K562 (cell line): ENCODE measurements at regions not wholly inside any gene's neighbourhood (a gene's known extent, or its start where the extent isn't known, plus 50 kb on each side); places are given as distances from the start of the nearest gene placed in this dataset.

Experiments
- ATAC-seq: fragments of 200-7000 bp; cut with Tn5 transposase; 3 replicates; pipeline ENCODE4 v1.9.1; 2020; ENCODE audit warnings: moderate library complexity
- BruUV-seq: library from RNA; stranded (reverse); fragments of 400-500 nt; replicated peaks from 2 replicates; lab custom pipeline; 2021; lab: Mats Ljungman, UMichigan
- CTCF ChIA-PET: fragments of 300-600 bp; formaldehyde crosslinking; extraction: SDS; loops from one replicate; lab custom pipeline; 2021; ENCODE audit warnings: low intra/inter-chr PET ratio; lab: Yijun Ruan, JAX
- POLR2A ChIA-PET: fragments of 300-600, 350-650 bp; sonication (Branson Sonifier 250); formaldehyde crosslinking; extraction: SDS; loops from one replicate; lab custom pipeline; 2021; ENCODE audit warnings: antibody characterized with exemption, inconsistent platforms; lab: Yijun Ruan, JAX
- DNase-seq, 4 experiments: peaks; one replicate each; pipeline versions ENCODE4 v3.0.0 to v3.0.0-alpha.2; 2011 to 2018; ENCODE audit warnings: low spot score in 3 of 4, mixed read lengths in 3 of 4; ENCODE audit errors: extremely low read depth in 1 of 4
- FAIRE-seq: peaks from 2 replicates; lab custom pipeline; 2011; peaks lifted over from hg19 to GRCh38; lab: Jason Lieb, UNC
- H2AFZ ChIP-seq: 2 replicates; pipeline ENCODE4 v1.6.0; 2011; ENCODE audit warnings: low read depth, low read length, control low read depth, inconsistent platforms
- H3K27ac ChIP-seq: fragments of 200-600 bp; 3 replicates; pipeline ENCODE4 v1.8.0; 2011; ENCODE audit warnings: low read depth, mild to moderate bottlenecking, control low read depth, inconsistent platforms, low read length, moderate library complexity, mixed read lengths; ENCODE audit errors: extremely low read depth
- H3K27me3 ChIP-seq, 2 experiments: fragments of 300-600 bp in 1 of 2; 2 replicates in 1 of 2; 3 replicates in 1 of 2; pipeline versions ENCODE4 v1.6.0 to v1.8.0; 2011; ENCODE audit warnings: inconsistent platforms in 2 of 2, low read length in 2 of 2, mild to moderate bottlenecking in 1 of 2, mixed read lengths in 1 of 2, moderate library complexity in 1 of 2; ENCODE audit not compliant: control insufficient read depth in 2 of 2, insufficient read depth in 2 of 2
- H3K36me3 ChIP-seq: fragments of 300-600 bp; 3 replicates; pipeline ENCODE4 v1.8.0; 2011; ENCODE audit warnings: mild to moderate bottlenecking, low read length, inconsistent platforms; ENCODE audit not compliant: control insufficient read depth, insufficient read depth
- H3K4me1 ChIP-seq, 2 experiments: fragments of 200-600 bp in 1 of 2; replicated peaks in 1 of 2; 2 replicates in 1 of 2; 3 replicates in 1 of 2; pipeline versions ENCODE4 v1.5.1 to v1.8.0; 2011; ENCODE audit warnings: inconsistent platforms in 2 of 2, low read length in 2 of 2, mild to moderate bottlenecking in 1 of 2, mixed read lengths in 1 of 2, moderate library complexity in 1 of 2; ENCODE audit not compliant: control insufficient read depth in 2 of 2, insufficient read depth in 2 of 2
- H3K4me2 ChIP-seq: 2 replicates; pipeline ENCODE4 v1.6.1; 2011; ENCODE audit warnings: low read length, control low read depth, inconsistent platforms, mixed read lengths; ENCODE audit not compliant: insufficient read depth
- H3K4me3 ChIP-seq: fragments of 200-600 bp; sonication (generic), shearing (Covaris generic); 2 replicates; pipeline ENCODE4 v1.5.1; 2016; ENCODE audit warnings: control low read depth, inconsistent platforms
- H3K79me2 ChIP-seq: fragments of 200-600 bp; 3 replicates; pipeline ENCODE4 v1.8.0; 2011; ENCODE audit warnings: low read length, inconsistent platforms; ENCODE audit not compliant: control insufficient read depth, insufficient read depth
- H3K9ac ChIP-seq, 2 experiments: 2 replicates each; pipeline versions ENCODE4 v1.6.0 to v1.6.1; 2011; ENCODE audit warnings: low read depth in 2 of 2, low read length in 2 of 2, control low read depth in 1 of 2, inconsistent platforms in 1 of 2, mild to moderate bottlenecking in 1 of 2, mixed read lengths in 1 of 2; ENCODE audit not compliant: insufficient read depth in 1 of 2
- H3K9me1 ChIP-seq: one replicate; pipeline ENCODE4 v1.6.0; 2011; ENCODE audit warnings: inconsistent platforms, mild to moderate bottlenecking, low read length, moderate library complexity; ENCODE audit not compliant: control insufficient read depth, insufficient read depth
- H3K9me3 ChIP-seq: replicated peaks from 2 replicates; pipeline ENCODE4 v1.5.1; 2011; ENCODE audit warnings: low read depth, low read length, inconsistent platforms; ENCODE audit not compliant: control insufficient read depth, insufficient read depth
- H4K20me1 ChIP-seq: replicated peaks from 2 replicates; pipeline ENCODE4 v1.6.1; 2011; ENCODE audit warnings: low read length, inconsistent platforms, mixed read lengths; ENCODE audit not compliant: control insufficient read depth, insufficient read depth
- AFF4 ChIP-seq: sonication (generic); formaldehyde crosslinking; IDR thresholded peaks from 2 replicates; pipeline ENCODE4 v1.8.0; 2023; ENCODE audit warnings: mild to moderate bottlenecking, missing genetic modification reagents
- ARID1B ChIP-seq: fragments of 450-650 bp; IDR thresholded peaks from 2 replicates; pipeline ENCODE4 v1.6.1; 2016; ENCODE audit warnings: antibody characterized with exemption, mild to moderate bottlenecking, inconsistent platforms
- GTF2F1 ChIP-seq: IDR thresholded peaks from 2 replicates; pipeline ENCODE4 v1.6.1; 2011; ENCODE audit warnings: low read depth, low read length, improper control_type of control experiment
- HDAC1 ChIP-seq, 2 experiments: fragments of 450-650 bp; IDR thresholded peaks; 2 replicates each; pipeline ENCODE4 v1.6.1; 2016 to 2017; ENCODE audit warnings: inconsistent platforms in 1 of 2, mild to moderate bottlenecking in 1 of 2, moderate library complexity in 1 of 2
- ZNF324 ChIP-seq: fragments of 250-450 bp; sonication (Bioruptor Pico); IDR thresholded peaks from 2 replicates; pipeline ENCODE4 v1.4.0; 2020; ENCODE audit warnings: mild to moderate bottlenecking
- WGBS: fragments of 100-300 bp; shearing (Covaris generic); methylation state at CpG from one replicate; pipeline ENCODE4 v1.1.6; 2016; ENCODE audit warnings: low coverage, mixed read lengths; ENCODE audit not compliant: insufficient coverage; ENCODE audit errors: missing lambda C conversion rate; 5-methylcytosine and 5-hydroxymethylcytosine counted together
- in situ Hi-C: fragments of 300-500 bp; cut with MboI; formaldehyde crosslinking; loops from 4 replicates; pipeline ENCODE4 v1.15.0; 2018; ENCODE audit warnings: inconsistent platforms, mixed read lengths
- intact Hi-C: fragments of 100-400 bp; cut with micrococcal nuclease; formaldehyde crosslinking; loops from 2 replicates; pipeline ENCODE4 v1.14.2; 2022

DNA sequence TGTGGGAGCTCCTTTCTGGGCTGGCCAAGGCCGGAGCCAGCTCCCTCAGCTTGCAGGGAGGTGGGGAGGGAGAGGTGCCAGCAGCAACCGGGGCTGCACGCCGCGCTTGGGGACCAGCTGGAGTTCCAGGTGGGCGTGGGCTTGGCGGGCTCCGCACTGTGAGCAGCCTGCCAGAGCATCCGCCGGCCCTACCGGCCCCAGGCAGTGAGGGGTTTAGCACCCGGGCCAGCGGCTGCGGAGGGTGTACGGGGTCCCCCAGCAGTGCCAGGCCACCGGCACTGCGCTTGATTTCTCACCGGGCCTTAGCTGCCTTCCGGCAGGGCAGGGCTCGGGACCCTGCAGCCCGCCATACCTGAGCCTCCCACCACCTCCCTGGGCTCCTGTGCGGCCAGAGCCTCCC, 651.0 kb upstream of the ARPP21 start:
- TF ChIP-seq AFF4 (CRISPR knock-in tag) (no peak), ARID1B (no peak), GTF2F1 (no peak), HDAC1 (IDR thresholded peaks at IDR 0.05) (no peak), ZNF324 (CRISPR knock-in tag) (no peak)
- ATAC-seq (no peak), FAIRE-seq (no peak), DNase-seq (no peak)
- H3K4me2 ChIP-seq = no peak overlapping the region
- no peaks in the 10 kb centered on the region for H3K36me3 ChIP-seq
- no peaks in the 10 kb centered on the region for H3K27me3 ChIP-seq
- no peaks in the 10 kb centered on the region for H3K9me1 ChIP-seq
- in situ Hi-C loops = no loop called here
- H3K4me1 ChIP-seq = no peaks in the 10 kb centered on the region
- H3K9ac ChIP-seq = no peak overlapping the region
- ChIA-PET CTCF (no interaction called here), POLR2A (no interaction called here)
- no peak overlapping the region for H3K27ac ChIP-seq
- H4K20me1 ChIP-seq = no peaks in the 10 kb centered on the region
- no TSS peak for BruUV-seq
- H3K9me3 ChIP-seq = no peaks in the 10 kb centered on the region
- H3K79me2 ChIP-seq = no peaks in the 10 kb centered on the region
- intact Hi-C loops = no loop called here
- 1% methylated on average over 19 of the region's 22 CpGs for WGBS
- H3K4me3 ChIP-seq = no peak overlapping the region
- H2AFZ ChIP-seq = no peak overlapping the region
